GM12878 (cell line): ENCODE measurements at regions not wholly inside any gene's neighbourhood (a gene's known extent, or its start where the extent isn't known, plus 50 kb on each side); places are given as distances from the start of the nearest gene placed in this dataset.

Experiments
- ATAC-seq: fragments of 200-7000 bp; cut with Tn5 transposase; 3 replicates; pipeline ENCODE4 v1.9.1; 2020; ENCODE audit warnings: mild to moderate bottlenecking, moderate library complexity
- BruUV-seq: library from RNA; stranded (reverse); fragments of 400-500 nt; replicated peaks from 2 replicates; lab custom pipeline; 2021; lab: Mats Ljungman, UMichigan
- CTCF ChIA-PET: fragments of 300-600 bp; sonication (Branson Sonifier 250); formaldehyde crosslinking; extraction: SDS; loops from one replicate; lab custom pipeline; 2021; ENCODE audit warnings: inconsistent platforms; lab: Yijun Ruan, JAX
- POLR2A ChIA-PET: fragments of 350-600 bp; formaldehyde crosslinking; extraction: SDS; loops from one replicate; lab custom pipeline; 2021; ENCODE audit warnings: inconsistent platforms; lab: Charles Lee
- RAD21 ChIA-PET: fragments of 300-600 bp; sonication (Branson Sonifier 250); formaldehyde crosslinking; loops from one replicate; lab custom pipeline; 2023; ENCODE audit warnings: antibody characterized with exemption; ENCODE audit not compliant: unreplicated experiment; lab: Charles Lee
- SMC1A ChIA-PET: fragments of 300-600 bp; sonication (Branson Sonifier 250); formaldehyde crosslinking; loops from one replicate; lab custom pipeline; 2023; ENCODE audit not compliant: unreplicated experiment, uncharacterized antibody; lab: Charles Lee
- DNase-seq: peaks from one replicate; pipeline ENCODE4 v3.0.0-alpha.2; 2011; ENCODE audit warnings: low read depth, low spot score
- FAIRE-seq: peaks from 3 replicates; lab custom pipeline; 2011; peaks lifted over from hg19 to GRCh38; lab: Jason Lieb, UNC
- H2AFZ ChIP-seq: 2 replicates; pipeline ENCODE4 v1.6.0; 2011; ENCODE audit warnings: low read depth, low read length, control low read depth; ENCODE audit not compliant: control insufficient read depth
- H3K27ac ChIP-seq: 2 replicates; pipeline ENCODE4 v1.5.1; 2011; ENCODE audit warnings: control low read depth; ENCODE audit not compliant: control insufficient read depth, insufficient read depth
- H3K27me3 ChIP-seq, 2 experiments: replicated peaks in 1 of 2; 2 replicates each; pipeline versions ENCODE4 v1.6.0 to v1.6.1; 2011; ENCODE audit warnings: low read length in 1 of 2; ENCODE audit not compliant: control insufficient read depth in 2 of 2, insufficient read depth in 2 of 2
- H3K36me3 ChIP-seq, 2 experiments: 2 replicates each; pipeline ENCODE4 v1.5.1; 2011; ENCODE audit warnings: low read length in 1 of 2; ENCODE audit not compliant: control insufficient read depth in 2 of 2, insufficient read depth in 2 of 2
- H3K4me1 ChIP-seq: 2 replicates; pipeline ENCODE4 v1.6.1; 2011; ENCODE audit warnings: mild to moderate bottlenecking, low read length, moderate library complexity, mixed read lengths; ENCODE audit not compliant: control insufficient read depth, insufficient read depth
- H3K4me2 ChIP-seq: 2 replicates; pipeline ENCODE4 v1.6.0; 2011; ENCODE audit warnings: control low read depth; ENCODE audit not compliant: control insufficient read depth, insufficient read depth
- H3K4me3 ChIP-seq: fragments of 200-600 bp; sonication (generic); 2 replicates; pipeline ENCODE4 v1.5.1; 2016
- H3K79me2 ChIP-seq: 2 replicates; pipeline ENCODE4 v1.6.0; 2011; ENCODE audit warnings: low read length; ENCODE audit not compliant: control insufficient read depth, insufficient read depth
- H3K9ac ChIP-seq: 2 replicates; pipeline ENCODE4 v1.8.0; 2011; ENCODE audit warnings: low read length, control low read depth, mixed read lengths; ENCODE audit not compliant: control insufficient read depth, insufficient read depth
- H3K9me3 ChIP-seq: replicated peaks from 3 replicates; pipeline ENCODE4 v1.5.1; 2011; ENCODE audit warnings: mild to moderate bottlenecking, low read length; ENCODE audit not compliant: control insufficient read depth, insufficient read depth
- H4K20me1 ChIP-seq: 2 replicates; pipeline ENCODE4 v1.6.0; 2011; ENCODE audit not compliant: control insufficient read depth, insufficient read depth
- BMI1 ChIP-seq: fragments of 450-650 bp; IDR thresholded peaks from 2 replicates; pipeline ENCODE4 v1.6.1; 2016; ENCODE audit warnings: mild to moderate bottlenecking, moderate library complexity, borderline replicate concordance
- CHD4 ChIP-seq: fragments of 200-600 bp; sonication (generic); IDR thresholded peaks from 2 replicates; pipeline ENCODE4 v1.6.1; 2016; ENCODE audit warnings: mild to moderate bottlenecking
- ESRRA ChIP-seq: IDR thresholded peaks from 2 replicates; pipeline ENCODE4 v1.6.1; 2012; ENCODE audit warnings: mild to moderate bottlenecking, low read length, improper control_type of control experiment
- GABPA ChIP-seq: IDR thresholded peaks from 2 replicates; pipeline ENCODE4 v1.6.1; 2014; ENCODE audit warnings: antibody characterized with exemption, low read depth, mild to moderate bottlenecking, inconsistent platforms
- IKZF1 ChIP-seq: fragments of 450-650 bp; conservative IDR thresholded peaks from 2 replicates; pipeline ENCODE4 v1.6.1; 2017; ENCODE audit warnings: antibody characterized with exemption, mild to moderate bottlenecking
- IRF4 ChIP-seq: IDR thresholded peaks from 2 replicates; pipeline ENCODE4 v1.6.1; 2011; ENCODE audit warnings: low read depth, low read length
- MXI1 ChIP-seq: fragments of 150-350 bp; IDR thresholded peaks from 2 replicates; pipeline ENCODE4 v1.6.1; 2011; ENCODE audit warnings: low read depth, mild to moderate bottlenecking, inconsistent platforms, low read length, improper control_type of control experiment
- NR2C1 ChIP-seq: fragments of 450-650 bp; IDR thresholded peaks from 2 replicates; pipeline ENCODE4 v1.6.1; 2017; ENCODE audit warnings: antibody characterized with exemption, mild to moderate bottlenecking, moderate library complexity
- PAX8 ChIP-seq: fragments of 450-650 bp; IDR thresholded peaks from 2 replicates; pipeline ENCODE4 v1.6.1; 2017; ENCODE audit warnings: mild to moderate bottlenecking, moderate library complexity
- TCF12 ChIP-seq: IDR thresholded peaks from 2 replicates; pipeline ENCODE4 v1.6.1; 2011; ENCODE audit warnings: low read depth, mild to moderate bottlenecking, low read length
- ZBED1 ChIP-seq: IDR thresholded peaks from 2 replicates; pipeline ENCODE4 v1.6.1; 2016; ENCODE audit warnings: borderline replicate concordance
- ZNF622 ChIP-seq: fragments of 450-650 bp; IDR thresholded peaks from 2 replicates; pipeline ENCODE4 v1.6.1; 2017; ENCODE audit warnings: mild to moderate bottlenecking, inconsistent platforms
- ZZZ3 ChIP-seq: IDR thresholded peaks from 2 replicates; pipeline ENCODE4 v1.6.1; 2011; ENCODE audit warnings: low read depth; ENCODE audit not compliant: control insufficient read depth, insufficient read length
- WGBS: methylation state at CpG from one replicate; pipeline ENCODE4 v1.1.6; 2016; ENCODE audit warnings: low lambda C conversion rate; ENCODE audit not compliant: insufficient replicate concordance, insufficient coverage; ENCODE audit errors: missing lambda C conversion rate; 5-methylcytosine and 5-hydroxymethylcytosine counted together
- in situ Hi-C: fragments of 300-500 bp; cut with MboI; formaldehyde crosslinking; loops from 9 replicates; pipeline ENCODE4 v1.14.3; 2018; ENCODE audit warnings: mixed read lengths
- intact Hi-C: fragments of 100-400 bp; cut with micrococcal nuclease; formaldehyde crosslinking; loops from one replicate; pipeline ENCODE4 v1.14.2; 2022; ENCODE audit not compliant: unreplicated experiment
- TF ChIP-seq, protein P1 (sequence below): fragments of 450-650 bp; conservative IDR thresholded peaks from 2 replicates; pipeline ENCODE4 v1.6.1; 2017; ENCODE audit warnings: mild to moderate bottlenecking, moderate library complexity
- TF ChIP-seq, protein P2 (sequence below): fragments of 150-350 bp; IDR thresholded peaks from 2 replicates; pipeline ENCODE4 v1.6.1; 2016; ENCODE audit warnings: low read depth, low read length
- TF ChIP-seq, protein P3 (sequence below): fragments of 450-650 bp; IDR thresholded peaks from 2 replicates; pipeline ENCODE4 v1.6.1; 2017; ENCODE audit warnings: mild to moderate bottlenecking, low read depth, inconsistent platforms; ENCODE audit not compliant: poor library complexity, severe bottlenecking

GRCh38 chr5:39624890-39625289 is 200.1 kb upstream of the DAB2 start (continued):
- TF ChIP-seq BMI1 (no peak), ZBED1 (no peak)

DNA sequence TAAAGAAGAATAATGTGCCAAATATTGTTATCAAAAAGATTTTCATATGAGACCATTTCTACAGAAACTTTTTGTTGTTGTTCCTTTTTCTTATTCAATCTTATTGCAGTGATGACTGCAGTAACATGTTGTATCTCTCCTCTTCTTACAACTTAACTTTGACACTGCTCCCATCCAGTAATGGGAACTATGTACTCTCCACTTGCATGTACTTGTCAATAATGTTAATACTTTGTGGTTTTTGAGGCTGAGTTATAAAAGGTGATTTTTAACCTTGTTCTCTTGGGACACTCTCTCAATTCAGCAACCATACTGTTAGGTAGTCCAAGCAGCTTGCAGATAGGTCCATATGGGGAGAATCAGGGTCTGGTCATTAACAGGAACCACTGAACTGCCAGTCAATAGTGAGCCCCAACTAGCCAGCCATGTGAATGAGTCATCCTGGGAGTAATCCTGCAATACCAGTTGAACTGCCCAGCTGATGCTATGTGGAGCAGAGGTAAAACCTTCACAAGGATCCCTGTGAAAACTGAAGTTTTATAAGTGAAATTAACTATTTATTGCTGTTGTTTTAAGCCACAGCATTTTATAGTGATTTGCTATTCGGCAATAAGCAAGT is 199.6 kb upstream of the DAB2 start:
- Histone ChIP-seq H3K4me1 (no peaks in the 10 kb centered on the region), H3K27ac (no peak overlapping the region), H3K4me2 (no peak overlapping the region), H3K36me3 (no peaks in the 10 kb centered on the region), H3K27me3 (no peaks in the 10 kb centered on the region), H3K9me3 (no peaks in the 10 kb centered on the region; the same call in 2 of the 3 replicates), H3K9ac (no peak overlapping the region), H3K79me2 (no peaks in the 10 kb centered on the region), H3K4me3 (no peak overlapping the region), H2AFZ (no peak overlapping the region), H4K20me1 (no peaks in the 10 kb centered on the region)
- BruUV-seq = no TSS peak
- ChIA-PET SMC1A (no interaction called here), POLR2A (no interaction called here), RAD21 (no interaction called here), CTCF (interaction anchor here (0.7 kb wide), 1 partner anchor 366 kb away, joined by 4 read pairs; no protein-coding TSS in a partner anchor)
- in situ Hi-C loops (no loop called here), intact Hi-C loops (no loop called here)
- peak; percentile 11 for DNase-seq
- no peak for FAIRE-seq
- peak; percentile 61 for ATAC-seq
- 0% methylated on average over 1 of the region's 1 CpG for WGBS
- TF ChIP-seq ZZZ3 (no peak), MXI1 (no peak), GABPA (no peak), TCF12 (no peak), CHD4 (no peak), PAX8 (no peak), IRF4 (no peak), ESRRA (no peak), ZNF622 (no peak), NR2C1 (no peak), IKZF1 (no peak)
- TF ChIP-seq, protein P1, sequence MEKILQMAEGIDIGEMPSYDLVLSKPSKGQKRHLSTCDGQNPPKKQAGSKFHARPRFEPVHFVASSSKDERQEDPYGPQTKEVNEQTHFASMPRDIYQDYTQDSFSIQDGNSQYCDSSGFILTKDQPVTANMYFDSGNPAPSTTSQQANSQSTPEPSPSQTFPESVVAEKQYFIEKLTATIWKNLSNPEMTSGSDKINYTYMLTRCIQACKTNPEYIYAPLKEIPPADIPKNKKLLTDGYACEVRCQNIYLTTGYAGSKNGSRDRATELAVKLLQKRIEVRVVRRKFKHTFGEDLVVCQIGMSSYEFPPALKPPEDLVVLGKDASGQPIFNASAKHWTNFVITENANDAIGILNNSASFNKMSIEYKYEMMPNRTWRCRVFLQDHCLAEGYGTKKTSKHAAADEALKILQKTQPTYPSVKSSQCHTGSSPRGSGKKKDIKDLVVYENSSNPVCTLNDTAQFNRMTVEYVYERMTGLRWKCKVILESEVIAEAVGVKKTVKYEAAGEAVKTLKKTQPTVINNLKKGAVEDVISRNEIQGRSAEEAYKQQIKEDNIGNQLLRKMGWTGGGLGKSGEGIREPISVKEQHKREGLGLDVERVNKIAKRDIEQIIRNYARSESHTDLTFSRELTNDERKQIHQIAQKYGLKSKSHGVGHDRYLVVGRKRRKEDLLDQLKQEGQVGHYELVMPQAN = no peak
- TF ChIP-seq, protein P2, sequence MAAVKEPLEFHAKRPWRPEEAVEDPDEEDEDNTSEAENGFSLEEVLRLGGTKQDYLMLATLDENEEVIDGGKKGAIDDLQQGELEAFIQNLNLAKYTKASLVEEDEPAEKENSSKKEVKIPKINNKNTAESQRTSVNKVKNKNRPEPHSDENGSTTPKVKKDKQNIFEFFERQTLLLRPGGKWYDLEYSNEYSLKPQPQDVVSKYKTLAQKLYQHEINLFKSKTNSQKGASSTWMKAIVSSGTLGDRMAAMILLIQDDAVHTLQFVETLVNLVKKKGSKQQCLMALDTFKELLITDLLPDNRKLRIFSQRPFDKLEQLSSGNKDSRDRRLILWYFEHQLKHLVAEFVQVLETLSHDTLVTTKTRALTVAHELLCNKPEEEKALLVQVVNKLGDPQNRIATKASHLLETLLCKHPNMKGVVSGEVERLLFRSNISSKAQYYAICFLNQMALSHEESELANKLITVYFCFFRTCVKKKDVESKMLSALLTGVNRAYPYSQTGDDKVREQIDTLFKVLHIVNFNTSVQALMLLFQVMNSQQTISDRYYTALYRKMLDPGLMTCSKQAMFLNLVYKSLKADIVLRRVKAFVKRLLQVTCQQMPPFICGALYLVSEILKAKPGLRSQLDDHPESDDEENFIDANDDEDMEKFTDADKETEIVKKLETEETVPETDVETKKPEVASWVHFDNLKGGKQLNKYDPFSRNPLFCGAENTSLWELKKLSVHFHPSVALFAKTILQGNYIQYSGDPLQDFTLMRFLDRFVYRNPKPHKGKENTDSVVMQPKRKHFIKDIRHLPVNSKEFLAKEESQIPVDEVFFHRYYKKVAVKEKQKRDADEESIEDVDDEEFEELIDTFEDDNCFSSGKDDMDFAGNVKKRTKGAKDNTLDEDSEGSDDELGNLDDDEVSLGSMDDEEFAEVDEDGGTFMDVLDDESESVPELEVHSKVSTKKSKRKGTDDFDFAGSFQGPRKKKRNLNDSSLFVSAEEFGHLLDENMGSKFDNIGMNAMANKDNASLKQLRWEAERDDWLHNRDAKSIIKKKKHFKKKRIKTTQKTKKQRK = no peak
- TF ChIP-seq, protein P3, sequence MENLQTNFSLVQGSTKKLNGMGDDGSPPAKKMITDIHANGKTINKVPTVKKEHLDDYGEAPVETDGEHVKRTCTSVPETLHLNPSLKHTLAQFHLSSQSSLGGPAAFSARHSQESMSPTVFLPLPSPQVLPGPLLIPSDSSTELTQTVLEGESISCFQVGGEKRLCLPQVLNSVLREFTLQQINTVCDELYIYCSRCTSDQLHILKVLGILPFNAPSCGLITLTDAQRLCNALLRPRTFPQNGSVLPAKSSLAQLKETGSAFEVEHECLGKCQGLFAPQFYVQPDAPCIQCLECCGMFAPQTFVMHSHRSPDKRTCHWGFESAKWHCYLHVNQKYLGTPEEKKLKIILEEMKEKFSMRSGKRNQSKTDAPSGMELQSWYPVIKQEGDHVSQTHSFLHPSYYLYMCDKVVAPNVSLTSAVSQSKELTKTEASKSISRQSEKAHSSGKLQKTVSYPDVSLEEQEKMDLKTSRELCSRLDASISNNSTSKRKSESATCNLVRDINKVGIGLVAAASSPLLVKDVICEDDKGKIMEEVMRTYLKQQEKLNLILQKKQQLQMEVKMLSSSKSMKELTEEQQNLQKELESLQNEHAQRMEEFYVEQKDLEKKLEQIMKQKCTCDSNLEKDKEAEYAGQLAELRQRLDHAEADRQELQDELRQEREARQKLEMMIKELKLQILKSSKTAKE = no peak
